LNCaP clone FGC (cell line): ENCODE measurements at regions not wholly inside any gene's neighbourhood (a gene's known extent, or its start where the extent isn't known, plus 50 kb on each side); places are given as distances from the start of the nearest gene placed in this dataset.

Experiments
- DNase-seq: peaks from one replicate; pipeline ENCODE4 v3.0.0-alpha.2; 2011; ENCODE audit warnings: low read depth
- H3K4me3 ChIP-seq: 2 replicates; pipeline ENCODE4 v1.5.1; 2011; ENCODE audit warnings: mild to moderate bottlenecking, low read depth, low read length, control low read depth
- CTCF ChIP-seq: IDR thresholded peaks from 2 replicates; pipeline ENCODE4 v1.5.1; 2012; ENCODE audit warnings: mild to moderate bottlenecking; ENCODE audit not compliant: control insufficient read depth, insufficient read depth; ENCODE audit errors: extremely low read depth

- H3K4me3 ChIP-seq: no peak overlapping the region
- no peak for DNase-seq
- no peak for TF ChIP-seq CTCF
Observed at GRCh38 chr2:192315543-192315942, 120.8 kb upstream of the TMEFF2 start.

GRCh38 chr2:192314800-192315481 is 120.2 kb upstream of the TMEFF2 start:
- no peak for DNase-seq
- no peak for TF ChIP-seq CTCF
- H3K4me3 ChIP-seq: no peak overlapping the region

- no peak for TF ChIP-seq CTCF
- no peak overlapping the region for H3K4me3 ChIP-seq
- DNase-seq: no peak
Observed at GRCh38 chr2:192313773-192314172, 119.0 kb upstream of the TMEFF2 start.

- no peak overlapping the region for H3K4me3 ChIP-seq
- no peak for TF ChIP-seq CTCF
Observed at GRCh38 chr2:192311701-192312460, 117.1 kb upstream of the TMEFF2 start.

GRCh38 chr2:192307530-192307929 is 112.8 kb upstream of the TMEFF2 start:
- H3K4me3 ChIP-seq: no peak overlapping the region
- no peak for DNase-seq
- no peak for TF ChIP-seq CTCF

More at GRCh38 chr2:192311701-192312460, 117.1 kb upstream of the TMEFF2 start:
- no peak for DNase-seq

GRCh38 chr2:192298664-192299063 is 103.9 kb upstream of the TMEFF2 start:
- TF ChIP-seq CTCF: no peak
- H3K4me3 ChIP-seq: no peak overlapping the region
- no peak for DNase-seq
